NT2/D1 (cell line): ENCODE measurements at regions not wholly inside any gene's neighbourhood (a gene's known extent, or its start where the extent isn't known, plus 50 kb on each side); places are given as distances from the start of the nearest gene placed in this dataset.

Source experiments
- SUZ12 ChIP-seq: IDR thresholded peaks from 2 replicates; pipeline ENCODE4 v1.6.1; 2011; ENCODE audit not compliant: insufficient read length, insufficient read depth; ENCODE audit errors: extremely low read depth
- YY1 ChIP-seq: IDR thresholded peaks from 2 replicates; pipeline ENCODE4 v1.6.1; 2011; ENCODE audit not compliant: insufficient read length, insufficient read depth
- ZNF274 ChIP-seq: IDR thresholded peaks from 2 replicates; pipeline ENCODE4 v1.6.1; 2011; ENCODE audit warnings: mild to moderate bottlenecking, low read depth, low read length

DNA sequence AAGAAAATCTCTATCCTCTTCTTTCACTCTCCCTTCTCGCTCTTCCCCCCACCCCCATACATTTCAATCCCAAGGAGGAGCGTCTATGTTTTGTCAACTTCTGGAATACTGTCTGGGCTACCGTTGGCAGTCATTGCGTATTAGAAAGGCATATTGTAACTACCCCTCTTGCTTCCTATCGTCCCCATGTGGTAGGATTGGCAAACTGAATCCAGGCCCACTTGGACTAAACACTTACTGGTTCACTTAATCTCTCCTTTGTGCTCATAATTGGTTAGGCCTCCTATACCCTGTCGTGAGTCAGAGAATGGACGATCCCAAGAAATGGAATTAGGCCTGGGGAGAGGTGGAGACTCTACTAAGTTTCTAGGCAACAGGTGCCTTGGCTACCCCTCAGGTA, 68.8 kb upstream of the SLC8A3 start:
- no peak for TF ChIP-seq ZNF274
- TF ChIP-seq YY1, result no peak
- TF ChIP-seq SUZ12, result no peak
